HG03439 (cell line): ENCODE measurements at regions not wholly inside any gene's neighbourhood (a gene's known extent, or its start where the extent isn't known, plus 50 kb on each side); places are given as distances from the start of the nearest gene placed in this dataset.

ENCODE experiments used
- ATAC-seq: cut with Tn5 transposase; IDR thresholded peaks from one replicate; pipeline ENCODE4 v1.9.1; 2021; ENCODE audit warnings: mild to moderate bottlenecking, moderate library complexity; ENCODE audit not compliant: unreplicated experiment

DNA sequence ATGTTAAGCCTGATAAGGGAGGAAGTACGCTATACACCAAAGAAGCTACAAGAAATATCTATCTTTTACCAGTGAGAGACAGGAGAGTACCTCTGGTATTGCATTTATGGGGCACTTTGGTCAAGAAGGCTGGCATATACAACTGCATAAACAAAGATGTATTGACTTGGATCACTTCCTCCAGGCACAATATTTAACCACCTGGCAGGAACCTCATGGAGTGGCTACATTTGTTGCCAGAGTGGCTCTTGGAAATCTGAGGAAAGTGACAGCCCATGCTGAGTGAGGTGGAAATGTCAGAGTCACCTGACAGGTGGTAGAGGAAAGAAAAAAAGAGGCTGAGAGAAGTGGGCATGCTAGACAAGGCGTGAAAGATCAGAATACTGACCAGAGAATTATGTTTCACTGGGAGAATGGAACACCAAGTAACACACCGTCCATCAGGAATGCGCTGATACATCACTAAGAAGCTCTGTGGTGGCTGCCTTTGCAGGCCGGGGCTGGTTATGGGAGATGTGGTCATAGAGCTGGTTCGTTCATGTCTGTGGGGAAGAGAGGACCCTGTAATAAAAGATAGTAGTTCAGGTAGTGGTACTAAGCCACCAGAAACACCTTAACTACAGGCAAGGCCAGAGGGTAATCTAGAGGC, 61.4 kb upstream of the UFL1 start:
- ATAC-seq: no peak

DNA sequence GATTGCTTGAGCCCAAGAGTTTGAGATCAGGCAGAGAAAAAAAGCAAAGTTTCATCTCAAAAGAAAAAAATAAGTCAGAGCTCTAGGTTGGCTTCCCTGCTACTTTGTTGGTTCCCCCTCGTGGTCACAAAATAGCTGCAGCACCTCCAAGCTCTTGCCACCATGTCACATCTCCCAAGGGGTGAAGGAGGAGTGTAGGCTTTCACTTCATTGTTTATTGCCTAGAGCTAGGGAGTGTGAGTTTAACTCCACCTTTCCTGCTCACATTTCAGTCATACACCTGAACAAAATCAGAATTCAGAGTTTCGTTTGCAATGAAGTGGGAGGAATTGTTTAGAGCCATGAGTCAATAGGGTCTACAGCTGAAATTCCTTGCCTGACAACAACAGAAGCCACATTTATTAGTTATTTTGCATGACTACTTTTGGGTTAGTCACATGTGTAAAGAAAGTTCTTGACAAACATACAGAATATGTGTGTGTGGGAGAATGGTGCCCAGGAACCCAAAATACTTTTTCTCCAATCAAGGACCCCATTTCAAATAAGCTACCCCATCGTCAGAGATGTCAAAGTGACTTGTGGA, 56.2 kb upstream of the UFL1 start:
- ATAC-seq: peak; percentile 48

DNA sequence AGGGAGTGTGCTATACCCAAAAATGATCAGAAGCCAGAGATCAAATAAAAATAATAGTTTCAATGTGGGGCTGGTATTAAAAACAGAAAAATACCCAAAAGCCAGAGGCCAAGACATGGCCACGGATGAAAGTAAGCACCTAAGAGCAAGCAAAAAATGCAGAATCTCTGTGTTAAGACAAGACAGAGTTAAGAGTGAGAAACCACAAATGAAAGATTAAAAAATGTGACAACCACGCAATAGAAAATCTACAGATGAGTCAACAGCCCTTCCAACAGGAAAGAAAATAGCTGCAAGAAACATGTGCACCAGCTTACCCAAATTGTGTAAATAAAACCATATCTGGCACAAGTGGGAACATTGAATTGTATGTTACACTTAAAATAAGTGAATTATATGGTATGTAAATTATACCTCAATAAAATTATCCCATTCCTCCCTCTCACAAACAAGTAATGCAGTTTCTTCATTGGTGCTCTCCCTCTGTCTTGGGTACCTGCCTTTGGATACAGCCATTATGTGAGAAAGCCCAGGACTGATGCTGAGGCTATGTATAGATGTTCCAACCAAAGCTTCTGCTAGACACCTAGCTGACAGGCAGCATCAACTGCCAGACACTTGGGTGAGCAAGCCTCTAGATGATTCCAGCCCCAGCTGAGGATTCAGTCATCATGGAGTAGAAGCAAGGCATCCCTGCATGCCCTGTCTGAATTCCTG, 55.3 kb upstream of the UFL1 start:
- ATAC-seq: peak; percentile 79

DNA sequence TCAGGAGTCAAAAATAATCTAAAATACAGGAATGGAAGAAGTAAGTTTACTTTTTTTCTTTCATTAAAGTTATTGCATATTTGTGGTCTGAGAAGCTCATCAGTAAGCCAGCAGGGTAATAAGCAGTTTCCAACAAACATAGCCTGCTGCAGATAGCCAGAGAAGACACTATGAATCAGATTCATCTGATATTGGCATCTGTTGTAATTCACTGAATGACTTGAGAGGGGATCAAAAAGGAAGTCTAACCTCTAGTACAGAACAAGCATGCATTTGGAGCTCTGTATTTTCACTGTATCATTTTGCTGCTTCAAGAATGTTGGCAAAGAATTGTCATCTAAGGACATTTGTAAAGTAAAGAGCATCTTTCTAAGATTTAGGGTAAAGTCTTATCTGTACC, 53.8 kb upstream of the UFL1 start:
- no peak for ATAC-seq

DNA sequence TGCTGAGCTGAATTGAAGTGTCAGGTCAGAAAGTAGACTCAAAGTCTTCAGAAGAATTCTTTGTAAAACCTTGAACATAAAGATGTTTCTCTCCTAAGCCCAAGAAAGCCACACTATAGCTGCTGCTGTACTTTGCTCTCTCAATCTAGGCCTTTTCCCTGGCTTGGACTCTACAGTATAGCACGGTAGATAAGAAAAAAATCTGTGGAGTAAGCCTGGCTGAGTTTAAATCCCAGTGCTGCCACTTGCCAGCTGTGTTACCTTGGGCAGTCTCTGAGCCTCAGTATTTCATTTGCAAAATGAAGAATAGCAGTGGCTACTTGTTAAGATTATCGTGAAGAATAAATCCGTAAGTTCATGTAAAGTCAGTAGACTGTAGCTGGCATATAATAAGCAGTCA, 53.3 kb upstream of the UFL1 start:
- no peak for ATAC-seq

DNA sequence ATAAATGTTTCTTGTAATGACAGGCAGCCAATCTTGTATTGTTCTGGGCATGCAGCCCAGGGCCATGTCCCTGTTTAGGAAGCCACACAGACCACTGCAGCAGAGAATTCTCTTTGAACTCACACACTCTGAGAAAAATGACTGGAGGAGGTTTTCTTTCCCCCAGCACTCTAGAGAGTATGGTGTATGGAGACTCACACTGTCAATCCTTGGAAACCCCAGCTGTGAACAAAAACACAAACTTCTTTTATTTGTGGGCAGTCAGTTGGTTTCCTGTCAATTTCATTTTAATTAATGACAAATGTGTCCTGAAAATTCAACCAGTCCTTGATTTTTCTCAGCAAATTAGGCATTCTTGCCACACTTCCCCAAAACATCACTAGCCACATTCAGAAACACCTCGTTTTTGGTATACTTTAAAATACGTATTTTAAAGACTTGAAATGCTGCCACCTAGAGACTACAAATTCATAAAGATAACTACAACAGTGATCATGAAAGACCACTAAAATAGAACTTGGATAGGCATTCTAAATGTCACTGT, 52.9 kb upstream of the UFL1 start:
- ATAC-seq: no peak

DNA sequence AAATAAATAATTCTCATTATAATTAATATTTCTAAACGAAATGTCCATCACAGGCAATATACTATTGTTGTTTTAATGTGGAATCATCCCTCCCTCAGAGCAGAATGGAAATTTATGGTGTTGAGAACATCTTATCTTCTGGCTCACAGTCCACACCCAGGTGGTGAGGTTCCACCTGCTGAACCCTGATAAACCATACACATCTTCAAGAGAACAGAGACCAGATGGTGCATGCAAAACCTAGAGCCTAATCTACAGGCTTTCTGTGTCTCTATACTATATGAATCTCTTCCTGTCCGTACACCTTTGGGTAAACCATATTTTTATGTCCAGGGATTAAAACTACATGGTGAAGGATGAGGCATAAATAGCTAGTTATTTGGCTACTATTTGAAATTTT, 52.3 kb upstream of the UFL1 start:
- ATAC-seq: no peak

DNA sequence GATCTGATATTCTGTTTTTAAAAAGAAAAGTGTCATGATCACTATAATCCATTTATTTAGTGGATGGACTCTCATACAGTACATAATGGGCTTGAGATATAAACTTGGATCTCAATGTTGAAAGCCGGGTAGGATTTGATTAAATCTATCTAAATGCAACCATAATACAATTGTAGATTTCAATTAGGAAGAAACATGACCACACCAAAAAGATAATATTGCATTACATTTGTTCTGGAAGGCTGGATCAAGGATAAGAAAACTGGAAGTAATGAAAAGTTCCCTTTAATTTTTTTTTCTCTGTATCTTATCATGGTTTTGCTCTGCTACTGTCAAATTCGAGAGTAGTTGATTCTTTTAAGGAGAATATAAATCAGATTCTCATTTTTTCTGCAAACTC, 51.3 kb upstream of the UFL1 start:
- ATAC-seq: no peak
